Duodenal mucosa (tissue), 2 donors: ENCODE measurements at regions not wholly inside any gene's neighbourhood (a gene's known extent, or its start where the extent isn't known, plus 50 kb on each side); places are given as distances from the start of the nearest gene placed in this dataset.

Source experiments
- H3K27ac ChIP-seq: one replicate; pipeline ENCODE4 v1.7.0; 2013; ENCODE audit warnings: low read depth, low read length
- H3K27me3 ChIP-seq, 2 donors: one replicate each; pipeline ENCODE4 v1.7.0; 2013; ENCODE audit warnings: low read length in 2 of 2, control low read depth in 1 of 2; ENCODE audit not compliant: insufficient read depth in 2 of 2, control insufficient read depth in 1 of 2
- H3K36me3 ChIP-seq, 2 donors: one replicate each; pipeline ENCODE4 v1.7.0; 2013; ENCODE audit warnings: low read length in 2 of 2, control low read depth in 1 of 2; ENCODE audit not compliant: insufficient read depth in 2 of 2, control insufficient read depth in 1 of 2
- H3K4me1 ChIP-seq, 2 donors: one replicate each; pipeline ENCODE4 v1.7.0; 2013; ENCODE audit warnings: low read length in 2 of 2, control low read depth in 1 of 2; ENCODE audit not compliant: insufficient read depth in 2 of 2, control insufficient read depth in 1 of 2
- H3K4me3 ChIP-seq, 2 donors: one replicate each; pipeline ENCODE4 v1.7.0; 2013; ENCODE audit warnings: low read length in 2 of 2, low read depth in 1 of 2
- H3K9ac ChIP-seq, 2 donors: one replicate each; pipeline ENCODE4 v1.7.0; 2013; ENCODE audit warnings: low read length in 2 of 2, low read depth in 1 of 2
- H3K9me3 ChIP-seq, 2 donors: one replicate each; pipeline ENCODE4 v1.7.0; 2013; ENCODE audit warnings: low read length in 2 of 2, control low read depth in 1 of 2; ENCODE audit not compliant: control insufficient read depth in 1 of 2

- no peaks in the 10 kb centered on the region for H3K27me3 ChIP-seq
- H3K4me3 ChIP-seq, result no peak overlapping the region
- no peaks in the 10 kb centered on the region for H3K36me3 ChIP-seq
- H3K9me3 ChIP-seq, result no peaks in the 10 kb centered on the region
- peaks cover 0 to 6% of the 10 kb centered on the region in 2 donors for H3K4me1 ChIP-seq
- H3K9ac ChIP-seq, result no peak overlapping the region
- H3K27ac ChIP-seq, result no peak overlapping the region
Measured at GRCh38 chr14:54229136-54229535, 167.7 kb upstream of the CDKN3 start.

DNA sequence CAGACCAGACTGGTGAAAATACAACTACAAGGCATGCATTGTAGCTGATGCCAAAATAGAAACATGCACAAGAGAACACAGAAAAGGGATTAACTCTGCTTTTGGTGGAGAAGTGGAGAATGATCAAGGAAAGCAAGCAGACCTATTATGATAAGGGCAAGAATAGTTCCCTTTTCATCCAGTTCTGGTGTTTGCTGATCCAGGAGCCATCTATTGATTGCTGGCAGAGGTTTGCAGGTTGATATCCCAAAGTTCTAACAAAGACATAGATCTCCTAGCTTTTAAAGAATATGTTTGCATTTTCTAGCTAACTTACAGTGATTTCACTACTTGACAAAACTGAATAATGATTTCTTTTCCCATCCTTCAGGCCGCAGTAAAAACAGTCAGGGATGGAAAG lies 166.2 kb upstream of the CDKN3 start:
- peaks cover 0 to 1% of the 10 kb centered on the region in 2 donors for H3K4me1 ChIP-seq
- no peak overlapping the region for H3K4me3 ChIP-seq
- no peak overlapping the region for H3K9ac ChIP-seq
- H3K9me3 ChIP-seq, result no peaks in the 10 kb centered on the region
- H3K27me3 ChIP-seq, result no peaks in the 10 kb centered on the region
- no peaks in the 10 kb centered on the region for H3K36me3 ChIP-seq
- H3K27ac ChIP-seq, result no peak overlapping the region

- no peak overlapping the region for H3K9ac ChIP-seq
- no peaks in the 10 kb centered on the region for H3K27me3 ChIP-seq
- H3K4me3 ChIP-seq, result no peak overlapping the region
- H3K36me3 ChIP-seq, result no peaks in the 10 kb centered on the region
- no peak overlapping the region for H3K27ac ChIP-seq
- H3K9me3 ChIP-seq, result no peaks in the 10 kb centered on the region
- H3K4me1 ChIP-seq, result no peaks in the 10 kb centered on the region
Measured at GRCh38 chr14:54232735-54233134, 164.1 kb upstream of the CDKN3 start.

DNA sequence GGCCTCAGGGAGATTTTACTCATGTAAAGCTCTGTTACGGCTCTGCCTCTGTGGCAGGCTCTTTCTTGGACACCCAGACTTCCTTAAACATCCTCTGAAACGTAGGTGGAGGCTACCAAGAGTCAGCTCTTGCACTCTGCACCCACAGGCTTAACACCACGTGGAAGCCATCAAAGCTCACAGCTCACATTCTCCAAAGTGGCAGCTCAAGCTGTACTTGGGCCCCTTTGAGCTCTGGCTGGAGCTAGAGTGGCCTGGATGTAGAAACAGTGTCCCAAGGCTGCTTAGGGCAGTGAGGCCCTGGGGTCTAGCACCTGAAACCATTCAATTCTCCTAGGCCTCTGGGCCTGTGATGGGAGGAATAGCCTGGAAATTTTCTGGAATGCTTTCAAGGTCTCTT lies 155.3 kb upstream of the CDKN3 start:
- H3K27ac ChIP-seq, result no peak overlapping the region
- no peaks in the 10 kb centered on the region for H3K36me3 ChIP-seq
- no peaks in the 10 kb centered on the region for H3K27me3 ChIP-seq
- H3K9ac ChIP-seq, result no peak overlapping the region
- H3K4me1 ChIP-seq, result no peaks in the 10 kb centered on the region
- no peaks in the 10 kb centered on the region for H3K9me3 ChIP-seq
- H3K4me3 ChIP-seq, result no peak overlapping the region

GRCh38 chr14:54251356-54251755 lies 145.5 kb upstream of the CDKN3 start:
- Histone ChIP-seq H3K36me3 (no peaks in the 10 kb centered on the region), H3K27ac (no peak overlapping the region), H3K9ac (no peak overlapping the region), H3K4me1 (peaks cover 0 to 8% of the 10 kb centered on the region in 2 donors), H3K4me3 (no peak overlapping the region), H3K27me3 (peaks cover 0 to 3% of the 10 kb centered on the region in 2 donors), H3K9me3 (no peaks in the 10 kb centered on the region)

DNA sequence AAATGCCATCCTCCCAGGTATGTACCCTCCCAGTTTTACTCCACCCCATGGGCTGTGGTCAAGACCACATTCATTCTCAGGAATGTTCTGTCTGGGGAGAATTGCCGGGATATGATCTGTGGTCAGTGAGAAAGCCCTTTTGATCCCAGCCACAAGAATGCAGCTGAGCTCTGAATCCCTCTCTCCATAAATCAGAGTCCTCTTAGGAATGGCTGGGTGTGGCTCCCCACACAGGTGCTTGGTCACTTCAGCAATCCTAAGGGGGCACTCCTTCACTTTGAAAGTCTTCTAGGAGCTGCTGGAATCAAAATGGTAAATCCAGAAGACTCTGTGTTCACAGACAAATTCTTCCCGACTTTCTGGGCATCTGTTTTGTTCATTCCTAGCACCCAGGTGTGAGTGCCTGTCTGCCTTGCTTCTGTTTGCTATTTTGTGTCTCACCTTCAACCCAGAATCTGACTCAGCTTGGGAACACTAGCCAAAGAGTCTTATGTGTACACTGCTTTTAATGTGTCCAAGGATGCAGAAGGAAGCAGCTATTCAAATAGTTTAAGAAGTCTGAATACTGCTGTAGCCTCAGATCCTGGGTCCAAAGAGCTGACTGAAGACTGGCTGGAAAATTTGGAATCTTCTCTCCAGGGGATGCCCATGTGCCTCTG lies 144.6 kb upstream of the CDKN3 start:
- Histone ChIP-seq H3K4me3 (no peak overlapping the region), H3K27ac (no peak overlapping the region), H3K9ac (no peak overlapping the region), H3K27me3 (peaks cover 0 to 3% of the 10 kb centered on the region in 2 donors), H3K36me3 (no peaks in the 10 kb centered on the region), H3K4me1 (peaks cover 0 to 8% of the 10 kb centered on the region in 2 donors), H3K9me3 (no peaks in the 10 kb centered on the region)

- Histone ChIP-seq H3K27me3 (peaks cover 0 to 3% of the 10 kb centered on the region in 2 donors), H3K4me1 (peaks cover 0 to 8% of the 10 kb centered on the region in 2 donors), H3K27ac (no peak overlapping the region), H3K36me3 (no peaks in the 10 kb centered on the region), H3K9ac (no peak overlapping the region), H3K9me3 (no peaks in the 10 kb centered on the region), H3K4me3 (no peak overlapping the region)
Measured at GRCh38 chr14:54253195-54253947, 143.4 kb upstream of the CDKN3 start.

- Histone ChIP-seq H3K27ac (no peak overlapping the region), H3K4me1 (peaks cover 0 to 8% of the 10 kb centered on the region in 2 donors), H3K36me3 (no peaks in the 10 kb centered on the region), H3K9ac (no peak overlapping the region), H3K27me3 (peaks cover 0 to 3% of the 10 kb centered on the region in 2 donors), H3K4me3 (no peak overlapping the region), H3K9me3 (no peaks in the 10 kb centered on the region)
Measured at GRCh38 chr14:54256156-54256555, 140.7 kb upstream of the CDKN3 start.

GRCh38 chr14:54257424-54257823 lies 139.4 kb upstream of the CDKN3 start:
- no peaks in the 10 kb centered on the region for H3K9me3 ChIP-seq
- no peaks in the 10 kb centered on the region for H3K36me3 ChIP-seq
- H3K4me3 ChIP-seq, result no peak overlapping the region
- H3K4me1 ChIP-seq, result no peaks in the 10 kb centered on the region
- no peaks in the 10 kb centered on the region for H3K27me3 ChIP-seq
- no peak overlapping the region for H3K27ac ChIP-seq
- no peak overlapping the region for H3K9ac ChIP-seq

DNA sequence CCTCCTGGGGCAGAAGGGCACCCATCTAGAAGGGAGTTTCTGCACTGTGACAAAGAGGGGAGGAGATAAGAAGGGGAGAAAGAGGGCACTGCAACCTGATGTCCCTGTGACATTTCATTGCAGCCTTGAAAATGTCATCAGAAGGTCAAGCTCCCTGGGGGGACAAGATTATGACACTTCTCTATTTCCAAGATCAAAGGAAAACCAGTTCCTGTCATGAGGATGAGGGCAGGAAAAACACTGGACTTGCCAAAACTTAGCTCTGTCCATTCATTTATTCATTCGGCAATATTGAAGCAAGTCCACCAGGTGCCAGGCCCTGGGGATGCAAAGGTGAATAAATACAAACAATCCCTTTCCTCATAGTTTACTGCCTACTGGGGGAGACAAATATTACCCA lies 138.4 kb upstream of the CDKN3 start:
- Histone ChIP-seq H3K9ac (no peak overlapping the region), H3K9me3 (no peaks in the 10 kb centered on the region), H3K27me3 (no peaks in the 10 kb centered on the region), H3K36me3 (no peaks in the 10 kb centered on the region), H3K27ac (no peak overlapping the region), H3K4me1 (no peaks in the 10 kb centered on the region), H3K4me3 (no peak overlapping the region)
